ENCODE measurements at regions not wholly inside any gene's neighbourhood (a gene's known extent, or its start where the extent isn't known, plus 50 kb on each side); places are given as distances from the start of the nearest gene placed in this dataset.

- DNase-seq, result no peak
Measured at GRCh38 chr3:147760941-147761340, 351.8 kb downstream of the ZIC1 start.

GRCh38 chr3:147773116-147773630 is 364.0 kb downstream of the ZIC1 start:
- DNase-seq, result no peak

GRCh38 chr3:147775411-147775810 is 366.2 kb downstream of the ZIC1 start:
- no peak for DNase-seq

GRCh38 chr3:147775816-147776530 is 366.8 kb downstream of the ZIC1 start:
- no peak for DNase-seq

GRCh38 chr3:147793841-147794240 is 384.7 kb downstream of the ZIC1 start:
- DNase-seq, result no peak

- DNase-seq, result no peak
Measured at GRCh38 chr3:147794596-147794995, 385.4 kb downstream of the ZIC1 start.

- no peak for DNase-seq
Measured at GRCh38 chr3:147795418-147795817, 386.3 kb downstream of the ZIC1 start.

GRCh38 chr3:147797095-147797494 is 387.9 kb downstream of the ZIC1 start:
- DNase-seq, result no peak

GRCh38 chr3:147799601-147800000 is 390.4 kb downstream of the ZIC1 start:
- DNase-seq, result no peak

GRCh38 chr3:147807776-147808175 is 398.6 kb downstream of the ZIC1 start:
- DNase-seq, result no peak

GRCh38 chr3:147809206-147809605 is 400.0 kb downstream of the ZIC1 start:
- DNase-seq, result no peak

GRCh38 chr3:147812186-147812911 is 403.2 kb downstream of the ZIC1 start:
- DNase-seq, result no peak

GRCh38 chr3:147813256-147813655 is 404.1 kb downstream of the ZIC1 start:
- DNase-seq, result no peak

GRCh38 chr3:147816752-147817151 is 407.6 kb downstream of the ZIC1 start:
- DNase-seq, result no peak

GRCh38 chr3:147832611-147833010 is 423.4 kb downstream of the ZIC1 start:
- no peak for DNase-seq

GRCh38 chr3:147836330-147836729 is 427.2 kb downstream of the ZIC1 start:
- DNase-seq, result no peak

GRCh38 chr3:147838652-147839051 is 429.5 kb downstream of the ZIC1 start:
- no peak for DNase-seq

- DNase-seq, result no peak
Measured at GRCh38 chr3:147843331-147843730, 434.2 kb downstream of the ZIC1 start.

GRCh38 chr3:147846293-147846692 is 437.1 kb downstream of the ZIC1 start:
- DNase-seq, result no peak

GRCh38 chr3:147846854-147847478 is 437.8 kb downstream of the ZIC1 start:
- DNase-seq, result no peak

GRCh38 chr3:147851062-147851461 is 441.9 kb downstream of the ZIC1 start:
- DNase-seq, result no peak

GRCh38 chr3:147854542-147854941 is 445.4 kb downstream of the ZIC1 start:
- no peak for DNase-seq

- no peak for DNase-seq
Measured at GRCh38 chr3:147864754-147865354, 455.7 kb downstream of the ZIC1 start.
